Gastrocnemius medialis (tissue), 4 donors: ENCODE measurements at regions not wholly inside any gene's neighbourhood (a gene's known extent, or its start where the extent isn't known, plus 50 kb on each side); places are given as distances from the start of the nearest gene placed in this dataset.

Source experiments
- POLR2A ChIP-seq, 2 donors: fragments of 450-650 bp; IDR thresholded peaks; one replicate each; pipeline ENCODE4 v1.6.1; 2017; ENCODE audit warnings: antibody characterized with exemption in 2 of 2, mild to moderate bottlenecking in 2 of 2, moderate library complexity in 2 of 2
- TF ChIP-seq, protein P1 (sequence below), 5 experiments: fragments of 450-650 bp in 3 of 5; fragments of 200-600 bp in 2 of 5; sonication (generic) in 2 of 5; IDR thresholded peaks in 4 of 5; conservative IDR thresholded peaks in 1 of 5; 1 replicate in 4 of 5; 2 replicates in 1 of 5; pipeline ENCODE4 v1.5.1; 2016 to 2019; ENCODE audit warnings: antibody characterized with exemption in 5 of 5, mild to moderate bottlenecking in 3 of 5, moderate library complexity in 3 of 5

GRCh38 chr4:160180211-160180610 lies 1077.3 kb downstream of the RAPGEF2 start:
- TF ChIP-seq, protein P1, sequence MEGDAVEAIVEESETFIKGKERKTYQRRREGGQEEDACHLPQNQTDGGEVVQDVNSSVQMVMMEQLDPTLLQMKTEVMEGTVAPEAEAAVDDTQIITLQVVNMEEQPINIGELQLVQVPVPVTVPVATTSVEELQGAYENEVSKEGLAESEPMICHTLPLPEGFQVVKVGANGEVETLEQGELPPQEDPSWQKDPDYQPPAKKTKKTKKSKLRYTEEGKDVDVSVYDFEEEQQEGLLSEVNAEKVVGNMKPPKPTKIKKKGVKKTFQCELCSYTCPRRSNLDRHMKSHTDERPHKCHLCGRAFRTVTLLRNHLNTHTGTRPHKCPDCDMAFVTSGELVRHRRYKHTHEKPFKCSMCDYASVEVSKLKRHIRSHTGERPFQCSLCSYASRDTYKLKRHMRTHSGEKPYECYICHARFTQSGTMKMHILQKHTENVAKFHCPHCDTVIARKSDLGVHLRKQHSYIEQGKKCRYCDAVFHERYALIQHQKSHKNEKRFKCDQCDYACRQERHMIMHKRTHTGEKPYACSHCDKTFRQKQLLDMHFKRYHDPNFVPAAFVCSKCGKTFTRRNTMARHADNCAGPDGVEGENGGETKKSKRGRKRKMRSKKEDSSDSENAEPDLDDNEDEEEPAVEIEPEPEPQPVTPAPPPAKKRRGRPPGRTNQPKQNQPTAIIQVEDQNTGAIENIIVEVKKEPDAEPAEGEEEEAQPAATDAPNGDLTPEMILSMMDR (IDR thresholded peaks at IDR 0.05 in 4 of 5, conservative IDR thresholded peaks at IDR 0.05 in 1 of 5) = no peak
- TF ChIP-seq POLR2A (IDR thresholded peaks at IDR 0.05) = no peak
